ENCODE measurements at regions not wholly inside any gene's neighbourhood (a gene's known extent, or its start where the extent isn't known, plus 50 kb on each side); places are given as distances from the start of the nearest gene placed in this dataset.

DNA sequence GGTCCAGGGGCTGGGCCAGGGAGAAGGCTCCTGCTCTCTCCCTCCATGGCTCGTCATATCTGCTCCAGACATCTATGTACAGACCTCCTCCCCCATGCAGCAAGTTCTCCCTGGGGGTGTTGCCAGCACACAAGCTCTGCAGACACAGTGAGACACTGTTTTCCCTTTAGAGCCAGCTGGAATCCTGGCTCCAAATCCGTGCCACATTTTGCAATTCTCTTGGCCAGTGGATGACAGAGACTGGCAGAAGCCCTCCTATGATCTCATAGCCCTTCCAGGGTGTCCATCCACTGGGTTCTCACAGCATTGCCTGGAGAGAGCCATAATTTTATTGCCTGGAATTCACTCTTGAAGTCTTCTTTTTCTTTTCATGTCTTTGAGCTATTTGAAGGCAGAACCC is 203.9 kb downstream of the TLE3 start:
- no peak for DNase-seq (ENCODE audit: low spot score)

DNA sequence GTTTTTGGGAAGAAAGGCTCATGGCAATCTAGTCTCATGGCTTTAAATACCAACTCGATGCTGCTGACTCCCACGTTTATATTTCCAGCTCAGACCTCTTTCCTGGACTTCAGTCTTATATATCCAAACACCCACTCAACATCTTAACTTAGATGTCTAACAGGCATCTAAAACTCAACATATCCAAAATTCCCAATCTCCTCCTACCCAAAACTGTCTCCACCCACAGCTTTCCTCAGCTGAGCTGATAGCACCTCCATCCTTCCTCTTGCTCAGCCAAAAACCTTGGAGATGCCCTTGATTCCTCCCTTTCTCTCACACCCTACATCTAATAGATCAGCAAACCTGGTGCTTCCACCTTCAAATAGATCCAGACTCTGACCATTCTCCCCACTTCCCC is 202.5 kb downstream of the TLE3 start:
- no peak for DNase-seq (ENCODE audit: low spot score)

DNA sequence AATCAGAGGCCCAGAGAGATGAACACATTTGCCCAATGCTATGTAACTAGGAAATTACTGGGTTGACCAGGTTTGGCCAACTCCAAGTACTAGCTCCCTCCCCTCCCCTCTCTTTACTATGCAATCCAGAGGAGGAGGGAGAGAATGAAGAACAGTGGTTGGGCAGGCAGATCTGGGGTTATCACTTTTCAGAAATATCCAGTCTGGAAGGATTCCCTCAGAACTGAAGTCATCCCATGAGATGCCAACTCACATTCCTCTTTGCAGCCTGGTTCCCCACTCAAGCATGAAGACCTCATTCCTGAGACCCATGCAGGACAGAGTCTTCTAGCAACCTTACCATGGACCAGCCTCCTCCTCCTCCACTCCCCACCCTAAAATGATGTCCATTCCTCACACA is 201.1 kb downstream of the TLE3 start:
- DNase-seq (ENCODE audit: low spot score) = no peak

DNA sequence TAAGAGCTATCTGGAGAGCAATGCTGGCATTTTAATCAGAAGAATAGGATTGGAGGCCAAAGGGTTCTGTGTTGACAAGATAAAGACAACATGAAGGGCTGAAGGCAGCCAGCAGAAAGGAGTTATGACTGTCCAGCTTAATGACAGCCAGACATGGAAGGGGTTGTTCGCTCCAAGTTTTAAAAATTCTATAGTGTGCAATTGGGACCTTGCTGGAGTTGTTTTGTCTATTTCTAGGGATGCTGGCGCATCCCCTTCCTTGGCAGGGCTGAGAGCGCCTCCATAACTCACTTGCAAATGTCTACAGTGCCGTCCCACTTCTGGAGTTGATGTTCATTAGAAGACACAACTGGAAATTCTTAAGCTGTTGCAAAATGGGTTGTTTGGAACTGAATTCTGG is 200.7 kb downstream of the TLE3 start:
- no peak for DNase-seq (ENCODE audit: low spot score)

DNA sequence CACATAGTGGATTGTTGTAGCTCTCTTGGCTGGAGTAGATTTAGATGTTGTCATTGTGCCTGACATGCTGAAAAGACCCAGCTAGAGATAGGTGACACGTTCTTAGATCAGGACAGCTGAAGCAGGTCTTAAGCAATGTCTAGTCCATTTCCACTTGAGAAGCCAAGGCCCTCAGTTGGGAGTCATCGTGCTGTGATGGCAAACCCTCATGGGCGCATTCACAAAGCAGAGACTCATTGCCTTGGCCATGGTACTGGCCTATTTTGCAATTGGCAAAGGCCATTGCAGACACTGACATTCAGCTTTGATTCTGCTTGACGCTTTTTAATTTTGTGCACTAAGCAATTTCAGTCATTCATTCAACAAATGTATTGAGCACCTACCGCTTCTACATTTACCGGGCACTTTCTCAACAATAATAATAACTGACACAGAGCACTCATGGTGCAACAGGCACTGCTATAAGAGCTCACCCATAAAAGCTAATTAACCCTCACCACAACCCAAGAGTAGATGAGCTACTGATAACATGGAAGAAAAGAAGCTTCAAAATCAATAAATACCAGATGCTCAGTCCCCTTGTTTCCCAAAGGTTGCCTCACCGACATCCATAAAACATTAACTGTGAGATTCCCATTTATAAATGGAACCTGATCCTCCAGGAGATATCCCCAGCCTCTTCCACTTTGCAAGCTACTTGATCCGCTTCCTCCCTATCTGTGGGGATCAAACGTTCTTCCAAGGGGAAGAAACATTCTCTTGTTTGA is 200.1 kb downstream of the TLE3 start:
- no peak for DNase-seq (ENCODE audit: low spot score)

DNA sequence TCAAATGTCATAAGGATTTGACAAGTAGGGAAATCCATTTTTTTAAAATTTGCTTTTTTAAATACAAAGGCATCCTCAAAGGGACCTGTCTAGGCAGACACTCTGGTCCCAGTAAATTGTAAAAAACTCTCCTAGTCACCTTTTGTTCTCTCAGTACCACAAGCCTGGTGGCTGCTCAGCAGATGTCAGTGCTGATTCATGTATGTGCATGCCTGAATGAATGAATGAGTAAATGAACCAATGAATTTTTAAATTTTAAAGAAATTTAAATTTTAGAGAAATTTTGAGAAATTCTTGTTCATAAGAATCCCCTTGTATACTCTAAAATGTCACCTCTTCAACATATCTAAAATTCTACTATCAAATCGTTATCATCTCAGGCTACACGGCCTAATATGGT is 199.5 kb downstream of the TLE3 start:
- no peak for DNase-seq (ENCODE audit: low spot score)

DNA sequence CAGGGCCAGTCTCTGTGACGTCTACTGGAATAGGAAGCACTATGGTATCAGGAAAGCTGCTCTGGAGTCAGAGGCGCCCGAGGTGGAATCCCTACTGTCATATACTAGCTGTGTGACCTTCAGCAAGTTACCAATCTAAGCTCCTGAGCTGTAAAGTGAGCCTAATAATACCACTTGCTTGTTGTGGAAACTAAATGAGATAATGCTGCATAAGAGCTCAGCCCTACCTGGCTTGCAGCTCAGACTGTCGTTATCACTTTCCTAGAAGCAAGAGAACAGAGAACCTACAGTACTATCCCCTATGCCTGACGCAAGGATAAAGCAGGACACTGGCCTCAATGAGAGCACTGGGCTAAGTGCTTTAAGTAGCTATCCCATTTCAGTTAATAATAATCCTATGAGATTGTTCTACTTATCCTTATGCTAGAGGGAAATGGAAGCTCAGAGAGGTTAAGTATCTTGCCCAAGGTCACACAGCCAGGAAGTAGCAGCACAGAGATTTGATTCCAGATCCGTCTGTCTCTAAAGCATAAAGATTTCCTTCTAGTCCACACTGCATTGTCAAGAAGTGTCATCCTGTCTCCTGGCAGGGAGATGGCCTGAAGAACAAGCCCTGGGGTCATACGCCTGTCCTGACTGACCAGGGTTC is 195.2 kb downstream of the TLE3 start:
- no peak for DNase-seq (ENCODE audit: low spot score)

DNA sequence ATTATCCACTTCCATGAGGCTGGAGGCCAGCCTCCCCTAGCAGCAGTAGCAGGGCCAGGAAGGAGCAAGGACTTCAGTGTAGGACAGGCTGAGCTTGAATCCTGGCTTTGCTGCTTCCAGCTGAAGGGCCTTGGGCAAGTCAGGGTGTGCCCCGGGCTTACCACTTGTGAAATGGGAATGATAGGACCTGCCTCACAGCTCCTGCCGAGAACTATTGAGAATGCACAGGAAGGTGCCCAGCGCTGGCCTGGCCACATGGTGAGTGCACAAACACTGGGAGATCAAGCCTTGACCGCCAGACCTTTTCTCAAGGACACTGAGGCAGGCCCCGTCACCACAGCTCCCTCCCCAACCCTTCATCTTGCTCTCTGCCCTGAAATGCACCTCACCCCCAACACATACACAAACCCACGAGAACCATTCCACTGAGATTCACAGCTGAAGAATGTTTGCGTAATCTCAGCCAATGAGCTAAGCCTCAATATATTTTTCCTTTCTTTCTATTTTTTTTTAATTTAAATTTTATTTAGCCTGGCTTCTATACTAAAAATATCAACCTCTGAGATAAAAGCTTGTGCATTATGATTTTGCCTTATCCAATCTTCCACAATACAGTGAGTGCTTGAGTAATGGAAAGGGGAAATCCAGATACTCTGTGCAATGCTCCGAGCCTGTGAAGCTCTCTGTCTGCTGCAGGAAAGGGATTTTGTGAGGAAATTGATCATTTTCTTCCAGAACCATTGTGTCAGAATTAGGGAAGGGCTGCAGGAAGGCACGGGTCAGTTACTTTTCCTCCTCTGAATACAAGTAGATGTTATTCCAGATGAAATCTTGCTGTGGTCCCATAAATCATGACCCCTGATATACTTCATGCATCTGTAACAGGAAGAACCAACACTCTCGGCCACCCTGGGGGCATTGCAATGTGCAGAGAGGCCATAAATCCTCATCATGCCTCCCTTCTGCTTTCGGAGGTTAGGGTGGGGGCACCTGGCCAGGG is 193.9 kb downstream of the TLE3 start:
- DNase-seq (ENCODE audit: low spot score) = no peak

DNA sequence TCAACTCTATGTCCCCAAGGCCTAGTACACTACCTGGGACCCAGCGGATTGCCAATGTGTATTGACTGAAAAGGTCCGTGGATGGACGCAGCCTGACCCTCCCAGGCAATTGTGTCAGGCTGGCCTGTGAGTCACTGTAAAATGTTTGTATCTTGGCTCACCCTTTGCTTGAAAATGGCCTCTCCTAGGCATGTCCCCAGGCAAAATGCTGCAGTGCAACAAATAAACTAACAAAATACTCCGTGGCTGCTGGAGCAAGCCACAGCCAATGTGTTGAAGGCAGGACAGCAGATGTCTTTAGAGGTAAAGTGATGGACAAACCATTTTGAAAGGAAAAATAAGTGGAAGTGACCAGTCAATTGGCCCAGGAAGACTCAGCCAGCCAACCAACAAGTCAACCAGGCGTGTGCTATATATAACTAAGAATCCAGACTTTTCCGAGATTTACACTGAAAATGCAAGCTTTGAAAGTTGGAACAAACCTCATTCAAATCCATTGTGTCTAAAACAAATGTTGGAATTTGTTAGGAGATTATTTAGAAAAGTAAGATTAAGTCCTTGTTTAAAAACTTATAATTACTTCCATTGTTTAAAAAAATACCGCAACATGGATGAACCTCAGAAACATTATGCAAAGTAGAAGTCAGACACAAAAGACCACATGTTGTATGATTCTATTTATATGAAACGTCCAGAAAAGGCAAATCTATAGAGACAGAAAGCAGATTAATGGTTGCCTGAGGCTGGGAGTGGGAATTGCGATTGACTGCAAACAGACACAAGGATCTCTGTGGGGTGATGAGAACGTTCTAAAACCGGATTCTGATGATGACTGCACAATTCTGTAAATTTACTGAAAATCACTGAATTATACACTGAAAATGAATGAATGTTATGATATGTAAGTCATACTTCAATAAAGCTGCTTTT is 191.2 kb downstream of the TLE3 start:
- DNase-seq (ENCODE audit: low spot score) = no peak

DNA sequence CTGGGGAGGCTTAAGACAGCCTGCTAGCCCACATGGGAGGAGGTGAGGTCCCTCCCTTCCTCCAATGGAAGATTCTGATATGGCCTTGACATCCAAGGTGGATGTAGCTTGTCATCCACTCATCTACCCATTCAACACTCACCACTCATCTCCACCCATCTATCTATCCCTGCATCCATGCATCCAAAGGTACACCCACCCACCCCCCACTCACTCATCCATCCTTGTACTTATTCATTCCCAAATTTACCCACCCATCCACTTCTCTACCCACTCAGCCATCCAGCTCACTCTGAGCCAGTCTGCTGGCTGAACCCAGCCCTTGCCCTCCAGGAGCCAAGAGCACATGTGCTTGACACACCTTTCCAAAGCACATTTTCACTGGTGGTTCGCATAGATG is 189.7 kb downstream of the TLE3 start:
- DNase-seq (ENCODE audit: low spot score) = no peak

DNA sequence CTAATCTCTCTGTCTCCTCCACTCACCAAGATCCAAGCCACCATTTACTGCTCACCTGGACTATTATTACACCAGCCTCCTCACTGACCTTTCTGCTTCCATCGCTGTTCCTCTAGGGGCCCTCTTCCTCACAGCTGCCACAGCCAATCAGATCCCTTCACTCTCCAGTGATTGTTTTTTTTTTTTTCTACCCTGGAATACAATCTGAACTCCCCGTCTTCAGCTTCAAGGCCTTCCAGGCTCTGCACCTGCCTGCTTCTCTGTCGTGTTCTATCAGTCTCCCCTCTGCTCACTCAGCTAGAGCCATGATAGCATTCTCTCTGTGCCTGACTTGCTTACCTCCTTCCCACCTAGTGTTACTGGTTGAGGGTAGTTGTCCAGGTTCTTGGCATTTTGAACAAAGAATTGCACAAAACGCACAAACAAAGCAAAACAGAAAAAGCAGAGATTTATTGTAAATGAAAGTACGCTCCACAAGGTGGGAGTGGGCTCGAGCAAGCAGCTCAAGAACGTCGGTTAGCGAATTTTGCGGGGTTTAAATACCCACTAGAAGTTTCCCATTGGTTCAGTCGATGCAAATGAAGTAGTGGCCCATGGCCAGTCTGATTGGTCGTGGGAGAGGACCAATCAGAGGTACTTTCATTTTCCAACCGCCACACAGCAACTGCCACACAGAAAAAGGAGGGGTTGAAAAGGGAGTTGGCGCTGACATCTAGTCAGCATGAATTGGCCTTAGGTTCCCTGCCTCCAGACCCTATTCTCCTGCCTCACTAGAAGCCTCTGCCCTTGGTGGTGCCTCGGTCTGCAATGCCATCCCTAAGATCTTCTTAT is 188.9 kb downstream of the TLE3 start:
- DNase-seq (ENCODE audit: low spot score) = no peak

DNA sequence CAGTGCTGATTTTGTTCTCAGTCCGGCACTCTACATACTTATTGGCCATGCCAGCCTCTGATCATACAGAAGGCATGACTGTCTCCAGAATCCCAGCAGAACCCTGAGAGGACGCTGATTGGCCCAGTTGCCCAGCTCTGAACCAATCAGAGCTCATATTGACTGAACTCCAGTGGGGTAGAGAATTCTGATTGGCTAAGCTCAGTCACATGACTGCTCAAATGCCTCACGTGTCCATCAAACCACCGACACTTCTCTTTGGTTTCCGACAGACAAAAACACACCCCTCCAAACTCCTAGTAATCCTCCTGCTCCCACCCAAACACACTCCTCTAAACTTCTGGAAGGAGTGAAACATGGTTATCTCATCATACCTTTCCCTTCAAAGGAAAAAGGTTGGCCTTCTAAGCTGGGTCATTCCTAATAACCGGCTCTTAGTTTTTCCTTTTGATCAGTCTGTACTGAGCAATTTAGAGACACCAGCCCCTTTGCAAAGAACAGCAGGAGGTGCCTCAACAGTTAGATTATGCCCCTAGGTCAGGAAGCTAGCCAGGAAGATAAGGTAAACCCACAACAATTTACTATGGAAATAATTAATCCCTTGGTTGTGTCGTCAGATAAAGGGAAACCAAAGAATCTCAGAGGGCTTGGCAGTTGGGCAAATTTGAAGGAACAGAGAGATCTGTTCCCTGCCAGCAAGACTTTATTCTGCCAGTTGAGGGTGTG is 187.8 kb downstream of the TLE3 start:
- no peak for DNase-seq (ENCODE audit: low spot score)

DNA sequence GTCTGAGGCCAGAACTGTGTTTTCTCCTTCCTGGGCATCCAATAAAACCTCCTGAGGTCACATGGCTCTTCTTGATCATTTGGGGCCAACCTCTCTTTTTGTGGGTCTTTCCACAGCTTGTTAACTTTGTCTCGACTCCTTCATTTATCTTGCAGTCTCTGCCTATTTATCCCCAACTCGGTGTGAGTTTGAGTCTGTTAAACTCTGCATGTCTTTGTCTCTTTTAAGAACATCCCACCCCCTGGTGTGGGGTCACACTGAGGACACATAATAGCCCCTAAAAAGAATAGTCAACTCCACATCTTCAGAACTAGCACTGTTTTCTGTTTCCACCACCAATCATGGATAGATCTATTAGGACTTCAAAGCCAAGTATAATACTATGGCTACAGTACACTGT is 187.2 kb downstream of the TLE3 start:
- no peak for DNase-seq (ENCODE audit: low spot score)

DNA sequence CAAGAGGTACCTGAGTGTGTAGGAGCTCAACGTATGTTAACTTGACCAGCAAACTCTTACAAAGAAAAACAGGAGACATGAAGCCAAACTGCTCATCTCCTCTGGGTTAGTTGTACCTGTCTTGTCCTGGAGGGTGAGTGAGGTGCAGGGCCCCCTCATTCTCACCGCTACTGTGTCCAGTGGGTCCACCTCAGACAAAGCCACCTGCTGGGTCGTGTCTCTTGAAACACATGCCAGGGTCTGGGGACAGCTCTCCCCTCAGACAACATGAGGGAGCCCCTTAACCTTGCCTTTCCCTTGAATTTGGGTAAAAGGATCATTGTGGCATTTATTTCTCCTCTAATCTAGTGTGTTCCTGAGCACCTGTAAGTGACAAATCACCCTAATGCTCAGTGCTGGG is 185.6 kb downstream of the TLE3 start:
- DNase-seq (ENCODE audit: low spot score) = no peak

DNA sequence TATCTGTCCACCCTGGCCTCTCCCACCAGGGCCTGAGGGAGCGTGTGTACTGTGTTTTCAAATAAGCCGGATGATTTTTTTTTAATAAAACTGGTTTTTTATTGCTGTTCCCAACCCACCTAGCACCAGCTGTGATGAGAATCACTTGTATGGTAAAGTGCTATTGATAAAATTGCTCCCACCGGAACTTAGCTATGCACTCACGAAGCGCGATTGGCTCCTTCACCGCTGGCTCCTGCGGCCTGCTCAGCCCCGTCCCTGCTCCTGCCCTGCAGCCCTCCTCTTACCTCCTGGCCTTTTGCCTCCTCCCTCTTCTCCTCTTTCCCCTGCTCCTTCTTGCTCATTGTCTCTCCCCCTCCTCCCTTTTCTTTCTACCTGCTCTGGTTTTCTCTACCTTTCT is 183.7 kb downstream of the TLE3 start:
- DNase-seq (ENCODE audit: low spot score) = no peak

DNA sequence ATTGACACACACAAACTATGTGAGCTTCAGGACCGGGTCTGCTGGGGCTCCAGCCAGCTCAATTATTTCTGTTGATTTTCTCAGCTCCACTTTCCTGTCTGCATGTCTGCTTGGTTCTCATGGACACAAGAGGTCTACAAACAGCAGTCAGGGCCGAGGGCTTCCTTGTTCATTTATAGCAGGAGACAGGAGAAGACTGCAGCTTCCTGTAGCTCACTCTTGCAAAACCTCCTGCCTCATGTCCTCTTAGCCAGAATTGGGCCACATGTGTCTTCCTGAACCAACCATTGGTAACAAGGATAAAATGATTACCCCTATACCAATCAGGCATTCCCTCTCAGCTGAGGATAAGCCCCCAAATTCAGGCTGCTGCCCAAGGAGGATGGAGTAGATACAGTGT is 182.8 kb downstream of the TLE3 start:
- no peak for DNase-seq (ENCODE audit: low spot score)

DNA sequence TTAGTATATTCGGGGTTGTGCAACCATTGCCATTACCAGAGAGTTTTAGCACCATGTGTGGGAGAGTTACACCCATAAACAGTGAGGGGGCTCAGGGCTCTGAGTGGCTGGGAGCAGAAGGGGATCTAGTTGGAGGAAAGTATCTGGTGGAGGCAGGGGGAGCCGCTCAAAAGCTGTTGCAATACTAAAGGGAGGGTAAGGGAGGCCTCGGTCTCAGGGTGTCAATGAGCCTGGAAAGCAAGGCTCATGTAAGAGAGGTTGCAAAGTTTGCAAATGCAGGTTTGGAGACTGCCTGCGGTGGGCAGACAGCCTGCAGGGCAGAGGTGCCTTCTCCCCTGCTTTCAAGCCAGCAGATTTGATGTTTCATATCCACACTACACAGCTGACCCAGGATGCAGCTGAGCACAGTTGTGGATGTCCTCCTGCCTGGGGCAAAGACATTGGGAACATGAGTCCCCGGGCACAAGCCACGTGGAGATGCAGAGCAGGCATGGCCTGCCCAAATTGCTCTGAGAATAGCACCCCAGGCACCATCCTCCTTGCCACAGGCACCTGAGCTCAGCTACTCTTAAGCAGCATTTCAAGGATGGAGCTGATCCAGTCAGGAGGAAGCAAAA is 181.4 kb downstream of the TLE3 start:
- DNase-seq (ENCODE audit: low spot score) = no peak

DNA sequence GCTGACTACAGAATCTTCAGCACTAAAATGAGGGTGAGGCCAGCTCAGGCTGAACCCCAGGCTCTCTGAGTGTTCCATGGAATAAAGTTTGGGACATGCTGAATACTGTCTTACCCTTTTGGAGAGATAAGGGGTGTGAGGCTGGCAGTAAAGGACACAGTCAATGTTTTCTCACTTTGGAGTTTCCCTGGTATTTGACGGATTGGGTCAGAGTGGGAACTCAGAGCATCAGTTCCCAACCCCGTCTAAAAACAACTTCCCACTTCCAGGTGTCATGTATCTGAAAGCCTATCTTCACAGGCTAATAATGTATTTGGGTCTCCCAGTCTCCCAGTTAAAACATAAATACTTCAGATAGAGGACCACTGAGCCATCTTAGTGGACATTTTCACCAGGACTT is 180.7 kb downstream of the TLE3 start:
- DNase-seq (ENCODE audit: low spot score) = no peak

DNA sequence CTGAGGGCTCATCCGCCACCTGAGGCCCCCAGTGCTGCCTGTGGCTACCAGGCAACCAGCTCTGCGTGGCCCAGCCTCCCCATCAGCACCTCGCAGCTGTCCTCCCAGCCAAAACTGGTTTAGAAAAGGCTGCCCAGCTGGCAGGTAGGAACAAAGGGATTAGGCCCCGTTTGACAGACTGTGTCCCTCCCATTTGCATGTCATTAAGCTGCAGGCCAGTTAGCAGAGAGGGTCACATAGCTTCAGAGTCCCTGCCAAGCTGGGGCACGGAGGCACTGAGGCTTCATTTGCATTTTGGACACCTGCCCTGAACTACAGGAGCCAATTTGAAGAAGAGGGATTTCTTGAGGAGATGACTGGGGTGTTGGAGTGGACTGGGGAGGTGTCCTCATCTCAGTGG is 177.9 kb downstream of the TLE3 start:
- DNase-seq (ENCODE audit: low spot score) = no peak

DNA sequence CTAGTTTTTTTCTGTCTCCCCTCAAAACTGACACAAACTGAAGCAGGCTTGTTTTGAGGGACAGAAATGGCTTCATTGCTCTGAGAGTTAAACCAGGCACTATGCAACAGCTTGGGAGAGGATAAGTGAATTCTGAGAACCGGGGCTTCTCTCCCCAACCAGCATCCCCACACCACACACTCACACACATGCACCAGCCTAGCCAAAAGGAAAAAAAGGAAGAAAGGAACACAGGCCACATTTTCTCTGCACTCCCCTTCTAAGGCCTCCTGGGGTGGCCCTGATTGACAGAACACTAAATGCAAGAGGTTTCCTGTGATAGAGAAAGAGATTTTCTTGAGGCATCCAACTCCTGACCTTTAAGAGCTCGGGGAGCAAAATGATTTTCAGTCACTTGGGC is 177.5 kb downstream of the TLE3 start:
- no peak for DNase-seq (ENCODE audit: low spot score)

All from left forelimb (tissue), 1 donor.